Thoracic aorta (tissue), 2 donors: ENCODE measurements at regions not wholly inside any gene's neighbourhood (a gene's known extent, or its start where the extent isn't known, plus 50 kb on each side); places are given as distances from the start of the nearest gene placed in this dataset.

Experiments used
- ATAC-seq: fragments of 150-250 bp; one replicate; pipeline ENCODE4 v1.8.0; 2017; ENCODE audit warnings: low read depth; ENCODE audit not compliant: insufficient number of reproducible peaks, low FRiP score
- DNase-seq: peaks from one replicate; pipeline ENCODE4 v3.0.0-alpha.2; 2020; ENCODE audit warnings: low spot score
- H3K27ac ChIP-seq, 2 donors: fragments of 200-600 bp; sonication (generic); 1 replicate in 1 of 2; 2 replicates in 1 of 2; pipeline ENCODE4 v1.5.1; 2016; ENCODE audit warnings: mild to moderate bottlenecking in 2 of 2, moderate library complexity in 2 of 2
- H3K27me3 ChIP-seq: fragments of 200-600 bp; sonication (generic); replicated peaks from 2 replicates; pipeline ENCODE4 v1.6.0; 2016; ENCODE audit warnings: mild to moderate bottlenecking; ENCODE audit not compliant: insufficient read depth
- H3K36me3 ChIP-seq: fragments of 200-600 bp; sonication (generic); one replicate; pipeline ENCODE4 v1.5.1; 2016
- H3K4me1 ChIP-seq, 2 donors: fragments of 200-600 bp; sonication (generic); 1 replicate in 1 of 2; 2 replicates in 1 of 2; pipeline versions ENCODE4 v1.5.1 to v1.6.0; 2016; ENCODE audit warnings: low read depth in 2 of 2, mild to moderate bottlenecking in 1 of 2; ENCODE audit not compliant: control insufficient read depth in 1 of 2
- H3K4me3 ChIP-seq: fragments of 200-600 bp; sonication (generic); 2 replicates; pipeline ENCODE4 v1.5.1; 2016; ENCODE audit warnings: mild to moderate bottlenecking
- H3K9me3 ChIP-seq: fragments of 200-600 bp; sonication (generic); 2 replicates; pipeline ENCODE4 v1.5.1; 2016
- TF ChIP-seq, protein P1 (sequence below): fragments of 200-600 bp; sonication (generic); IDR thresholded peaks from one replicate; pipeline ENCODE4 v1.5.1; 2019; ENCODE audit warnings: antibody characterized with exemption

DNA sequence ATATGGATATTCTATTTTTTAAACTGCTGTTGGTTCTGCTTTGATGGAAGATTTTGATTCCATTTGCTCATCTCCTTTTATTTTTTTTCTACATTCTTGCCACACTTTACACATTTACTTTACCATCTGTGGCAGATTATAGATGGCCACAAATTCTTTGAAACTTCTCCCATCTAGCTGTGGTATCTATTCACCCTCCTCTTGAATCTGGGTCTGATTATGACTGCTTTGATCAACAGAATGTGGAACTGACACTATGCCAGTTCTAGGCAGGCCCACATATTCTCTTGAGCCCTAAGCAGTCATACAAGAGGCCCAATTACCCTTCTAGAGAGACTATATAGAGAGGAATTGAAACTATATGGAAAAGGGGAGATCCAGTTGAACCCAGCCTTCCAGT lies 439.0 kb upstream of the PTGER4 start:
- TF ChIP-seq, protein P1, sequence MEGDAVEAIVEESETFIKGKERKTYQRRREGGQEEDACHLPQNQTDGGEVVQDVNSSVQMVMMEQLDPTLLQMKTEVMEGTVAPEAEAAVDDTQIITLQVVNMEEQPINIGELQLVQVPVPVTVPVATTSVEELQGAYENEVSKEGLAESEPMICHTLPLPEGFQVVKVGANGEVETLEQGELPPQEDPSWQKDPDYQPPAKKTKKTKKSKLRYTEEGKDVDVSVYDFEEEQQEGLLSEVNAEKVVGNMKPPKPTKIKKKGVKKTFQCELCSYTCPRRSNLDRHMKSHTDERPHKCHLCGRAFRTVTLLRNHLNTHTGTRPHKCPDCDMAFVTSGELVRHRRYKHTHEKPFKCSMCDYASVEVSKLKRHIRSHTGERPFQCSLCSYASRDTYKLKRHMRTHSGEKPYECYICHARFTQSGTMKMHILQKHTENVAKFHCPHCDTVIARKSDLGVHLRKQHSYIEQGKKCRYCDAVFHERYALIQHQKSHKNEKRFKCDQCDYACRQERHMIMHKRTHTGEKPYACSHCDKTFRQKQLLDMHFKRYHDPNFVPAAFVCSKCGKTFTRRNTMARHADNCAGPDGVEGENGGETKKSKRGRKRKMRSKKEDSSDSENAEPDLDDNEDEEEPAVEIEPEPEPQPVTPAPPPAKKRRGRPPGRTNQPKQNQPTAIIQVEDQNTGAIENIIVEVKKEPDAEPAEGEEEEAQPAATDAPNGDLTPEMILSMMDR: no peak
- H3K27me3 ChIP-seq: no peaks in the 10 kb centered on the region
- H3K4me1 ChIP-seq: no peaks in the 10 kb centered on the region
- peaks cover 6% of the 10 kb centered on the region for H3K9me3 ChIP-seq
- ATAC-seq: no peak
- DNase-seq: no peak
- H3K27ac ChIP-seq: no peak overlapping the region
- H3K4me3 ChIP-seq: no peak overlapping the region
- H3K36me3 ChIP-seq: no peaks in the 10 kb centered on the region

DNA sequence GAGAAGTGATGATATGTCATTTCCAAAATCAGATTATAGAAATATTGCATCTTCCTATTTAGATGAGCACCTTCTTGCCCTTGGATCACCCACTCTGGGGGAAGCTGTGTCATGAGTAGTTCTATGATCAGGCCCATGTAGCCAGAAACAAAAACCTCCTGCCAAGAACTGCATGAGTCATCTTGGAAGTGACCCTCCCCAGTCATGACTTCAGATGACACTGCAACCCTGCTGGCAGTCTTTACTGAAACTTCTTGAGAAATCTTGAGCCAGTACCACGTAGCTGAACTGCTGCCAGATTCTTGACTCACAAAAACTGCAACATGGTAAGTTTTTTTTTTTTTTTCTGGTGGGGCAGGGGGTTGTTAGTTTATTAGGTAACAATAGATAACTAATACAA lies 439.6 kb upstream of the PTGER4 start:
- Histone ChIP-seq H3K9me3 (peaks cover 6% of the 10 kb centered on the region), H3K36me3 (no peaks in the 10 kb centered on the region)

GRCh38 chr5:40238066-40238745 lies 441.5 kb upstream of the PTGER4 start:
- TF ChIP-seq, protein P1: no peak
- DNase-seq: no peak
- Histone ChIP-seq H3K36me3 (no peaks in the 10 kb centered on the region), H3K4me1 (no peaks in the 10 kb centered on the region), H3K27ac (no peak overlapping the region), H3K27me3 (no peaks in the 10 kb centered on the region), H3K4me3 (no peak overlapping the region), H3K9me3 (peaks cover 6% of the 10 kb centered on the region)
- no peak for ATAC-seq

More for the DNA sequence above, 439.6 kb upstream of the PTGER4 start:
- Histone ChIP-seq H3K4me3 (no peak overlapping the region), H3K4me1 (no peaks in the 10 kb centered on the region), H3K27me3 (no peaks in the 10 kb centered on the region), H3K27ac (no peak overlapping the region)
- ATAC-seq (no peak), DNase-seq (no peak)
- TF ChIP-seq, protein P1: no peak

DNA sequence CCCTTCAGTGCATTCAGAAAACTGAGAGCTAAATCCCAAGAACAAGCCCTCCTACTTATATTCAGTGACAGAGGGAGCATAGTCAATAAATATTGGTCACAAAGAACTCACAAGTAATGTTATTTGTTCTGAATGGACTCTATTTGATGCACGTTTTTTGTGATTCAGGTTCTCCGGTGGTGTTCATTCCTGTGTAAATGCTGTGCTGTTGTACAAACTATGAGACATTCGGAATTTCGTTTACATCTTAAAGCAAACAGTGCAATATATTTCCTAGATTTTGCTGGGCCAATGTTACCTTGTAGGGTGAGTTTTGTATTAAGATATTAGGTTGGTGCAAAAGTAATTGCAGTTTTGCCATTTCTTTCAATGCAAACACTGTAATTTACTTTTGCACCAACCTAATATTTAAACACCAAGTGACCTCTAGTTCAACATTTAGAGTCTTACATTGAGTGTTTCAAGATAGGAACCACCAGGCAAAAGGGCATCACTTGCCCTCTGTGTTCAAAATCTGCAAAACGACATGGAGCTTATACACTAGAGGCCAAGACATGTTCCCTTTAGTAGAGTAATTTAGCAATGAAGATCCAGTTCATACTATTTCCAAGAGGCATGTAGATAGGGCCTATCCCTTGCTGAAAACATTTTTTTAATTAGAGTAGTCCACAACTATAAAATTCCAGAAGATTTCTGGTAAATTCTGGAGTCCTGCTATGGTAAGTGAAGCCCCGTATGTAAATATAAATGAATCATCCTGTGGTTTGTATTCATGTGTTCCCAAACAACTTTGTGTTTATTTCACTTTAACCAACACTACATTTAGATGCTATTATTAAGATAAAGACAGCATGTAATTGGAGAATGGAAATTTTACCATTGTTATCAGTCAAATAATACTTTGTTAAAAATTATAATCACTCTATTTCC lies 444.0 kb upstream of the PTGER4 start:
- TF ChIP-seq, protein P1: no peak
- no peak overlapping the region for H3K4me3 ChIP-seq
- H3K9me3 ChIP-seq: peaks cover 6% of the 10 kb centered on the region
- H3K27me3 ChIP-seq: no peaks in the 10 kb centered on the region
- ATAC-seq: no peak
- DNase-seq: no peak
- no peak overlapping the region for H3K27ac ChIP-seq
- no peaks in the 10 kb centered on the region for H3K4me1 ChIP-seq
- H3K36me3 ChIP-seq: no peaks in the 10 kb centered on the region

GRCh38 chr5:40233268-40233667 lies 446.4 kb upstream of the PTGER4 start:
- Histone ChIP-seq H3K27me3 (no peaks in the 10 kb centered on the region), H3K4me3 (no peak overlapping the region), H3K36me3 (no peaks in the 10 kb centered on the region), H3K27ac (no peak overlapping the region), H3K4me1 (no peaks in the 10 kb centered on the region), H3K9me3 (no peaks in the 10 kb centered on the region)
- TF ChIP-seq, protein P1: no peak
- ATAC-seq (no peak), DNase-seq (no peak)
